ENCODE measurements at regions not wholly inside any gene's neighbourhood (a gene's known extent, or its start where the extent isn't known, plus 50 kb on each side); places are given as distances from the start of the nearest gene placed in this dataset.

DNA sequence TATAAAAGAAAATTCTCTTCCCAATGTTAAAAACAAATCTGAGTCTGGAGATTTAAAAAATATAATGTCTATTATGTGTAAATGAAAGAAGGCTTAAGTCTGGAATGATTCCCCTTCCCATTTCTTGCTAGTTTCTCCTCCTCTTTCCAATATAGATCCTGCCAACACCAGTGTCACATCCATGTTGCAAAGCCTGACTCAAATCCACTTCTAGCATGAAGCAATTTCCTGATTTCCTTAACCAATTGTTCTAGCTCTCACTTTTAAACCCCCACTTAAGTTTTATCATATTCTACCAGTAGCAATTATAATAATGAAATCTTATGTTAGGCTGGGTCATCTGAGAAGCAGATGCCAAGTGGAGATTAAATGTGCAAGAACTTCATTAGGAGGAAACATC, 100.1 kb upstream of the SEC61G start:
- no peaks in the 10 kb centered on the region for H3K4me1 Mint-ChIP-seq
- ATAC-seq (replicated peaks; ENCODE audit: extremely low read depth, poor library complexity, severe bottlenecking) (no peak), DNase-seq (ENCODE audit: low spot score in 2 of 2) (no peak)
- no peak overlapping the region for H3K27ac Mint-ChIP-seq (ENCODE audit: low read depth)
- no peaks in the 10 kb centered on the region for H3K9me3 Mint-ChIP-seq
- H3K4me3 Mint-ChIP-seq: no peak overlapping the region
- peaks cover 46% of the 10 kb centered on the region for H3K27me3 Mint-ChIP-seq
- no peaks in the 10 kb centered on the region for H3K36me3 Mint-ChIP-seq (ENCODE audit: insufficient read depth)

- Mint-ChIP-seq H3K4me1 (no peaks in the 10 kb centered on the region), H3K27ac (ENCODE audit: low read depth) (no peak overlapping the region), H3K9me3 (no peaks in the 10 kb centered on the region), H3K27me3 (peaks cover 51% of the 10 kb centered on the region), H3K36me3 (ENCODE audit: insufficient read depth) (no peaks in the 10 kb centered on the region), H3K4me3 (no peak overlapping the region)
- no peak for ATAC-seq (replicated peaks; ENCODE audit: extremely low read depth, poor library complexity, severe bottlenecking)
- no peak for DNase-seq (ENCODE audit: low spot score in 2 of 2)
These were observed 100.5 kb upstream of the SEC61G start for GRCh38 chr7:54859545-54859944.

GRCh38 chr7:54860003-54860775, 101.2 kb upstream of the SEC61G start:
- no peak overlapping the region for H3K4me3 Mint-ChIP-seq
- ATAC-seq (replicated peaks; ENCODE audit: extremely low read depth, poor library complexity, severe bottlenecking) (no peak), DNase-seq (ENCODE audit: low spot score in 2 of 2) (no peak)
- no peaks in the 10 kb centered on the region for H3K36me3 Mint-ChIP-seq (ENCODE audit: insufficient read depth)
- H3K27me3 Mint-ChIP-seq: peaks cover 52% of the 10 kb centered on the region
- no peak overlapping the region for H3K27ac Mint-ChIP-seq (ENCODE audit: low read depth)
- no peaks in the 10 kb centered on the region for H3K4me1 Mint-ChIP-seq
- H3K9me3 Mint-ChIP-seq: no peaks in the 10 kb centered on the region

- Mint-ChIP-seq H3K36me3 (ENCODE audit: insufficient read depth) (peaks cover 2% of the 10 kb centered on the region), H3K27me3 (peaks cover 52% of the 10 kb centered on the region), H3K27ac (ENCODE audit: low read depth) (no peak overlapping the region), H3K4me1 (no peaks in the 10 kb centered on the region), H3K9me3 (no peaks in the 10 kb centered on the region), H3K4me3 (no peak overlapping the region)
- DNase-seq (ENCODE audit: low spot score in 2 of 2): no peak
- ATAC-seq (replicated peaks; ENCODE audit: extremely low read depth, poor library complexity, severe bottlenecking): no peak
These were observed 101.8 kb upstream of the SEC61G start for GRCh38 chr7:54860843-54861242.

- no peaks in the 10 kb centered on the region for H3K4me1 Mint-ChIP-seq
- H3K36me3 Mint-ChIP-seq (ENCODE audit: insufficient read depth): peaks cover 2% of the 10 kb centered on the region
- H3K27ac Mint-ChIP-seq (ENCODE audit: low read depth): no peak overlapping the region
- ATAC-seq (replicated peaks; ENCODE audit: extremely low read depth, poor library complexity, severe bottlenecking) (no peak), DNase-seq (ENCODE audit: low spot score in 2 of 2) (no peak)
- peaks cover 21% of the 10 kb centered on the region for H3K27me3 Mint-ChIP-seq
- H3K4me3 Mint-ChIP-seq: no peak overlapping the region
- H3K9me3 Mint-ChIP-seq: no peaks in the 10 kb centered on the region
These were observed 105.7 kb upstream of the SEC61G start for GRCh38 chr7:54864663-54865062.

- peaks cover 18% of the 10 kb centered on the region for H3K27me3 Mint-ChIP-seq
- H3K4me1 Mint-ChIP-seq: no peaks in the 10 kb centered on the region
- no peak overlapping the region for H3K27ac Mint-ChIP-seq (ENCODE audit: low read depth)
- H3K9me3 Mint-ChIP-seq: no peaks in the 10 kb centered on the region
- H3K36me3 Mint-ChIP-seq (ENCODE audit: insufficient read depth): peaks cover 2% of the 10 kb centered on the region
- H3K4me3 Mint-ChIP-seq: no peak overlapping the region
- DNase-seq (ENCODE audit: low spot score in 2 of 2) (no peak), ATAC-seq (replicated peaks; ENCODE audit: extremely low read depth, poor library complexity, severe bottlenecking) (no peak)
These were observed 110.5 kb upstream of the SEC61G start for GRCh38 chr7:54869523-54869922.

DNA sequence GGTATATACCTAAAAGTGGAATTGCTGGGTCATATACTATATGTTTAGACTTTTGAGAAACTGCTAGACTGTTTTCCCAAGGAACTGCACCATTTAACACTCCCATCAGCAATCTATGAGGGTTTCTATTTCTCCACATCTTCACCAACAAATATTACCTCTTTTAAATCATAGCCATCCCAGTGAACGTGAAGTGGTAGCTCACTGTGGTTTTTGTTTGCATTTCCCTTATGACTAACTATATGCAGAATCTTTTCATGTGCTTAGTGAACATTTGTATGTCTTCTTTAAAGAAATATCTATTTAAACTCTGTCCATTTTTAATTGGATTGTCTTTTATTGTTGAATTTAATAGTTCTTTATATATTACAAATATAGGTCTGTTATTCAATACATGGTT, 115.8 kb upstream of the SEC61G start:
- Mint-ChIP-seq H3K27me3 (peaks cover 37% of the 10 kb centered on the region), H3K36me3 (ENCODE audit: insufficient read depth) (no peaks in the 10 kb centered on the region), H3K4me3 (no peak overlapping the region), H3K9me3 (no peaks in the 10 kb centered on the region), H3K27ac (ENCODE audit: low read depth) (no peak overlapping the region), H3K4me1 (no peaks in the 10 kb centered on the region)
- no peak for ATAC-seq (replicated peaks; ENCODE audit: extremely low read depth, poor library complexity, severe bottlenecking)
- no peak for DNase-seq (ENCODE audit: low spot score in 2 of 2)

GRCh38 chr7:54877683-54878082, 118.7 kb upstream of the SEC61G start:
- no peaks in the 10 kb centered on the region for H3K4me1 Mint-ChIP-seq
- DNase-seq (ENCODE audit: low spot score in 2 of 2) (no peak), ATAC-seq (replicated peaks; ENCODE audit: extremely low read depth, poor library complexity, severe bottlenecking) (no peak)
- H3K27ac Mint-ChIP-seq (ENCODE audit: low read depth): no peak overlapping the region
- H3K27me3 Mint-ChIP-seq: peaks cover 31% of the 10 kb centered on the region
- no peaks in the 10 kb centered on the region for H3K36me3 Mint-ChIP-seq (ENCODE audit: insufficient read depth)
- H3K4me3 Mint-ChIP-seq: no peak overlapping the region
- no peaks in the 10 kb centered on the region for H3K9me3 Mint-ChIP-seq

GRCh38 chr7:54878339-54878738, 119.3 kb upstream of the SEC61G start:
- H3K4me1 Mint-ChIP-seq: no peaks in the 10 kb centered on the region
- ATAC-seq (replicated peaks; ENCODE audit: extremely low read depth, poor library complexity, severe bottlenecking) (no peak), DNase-seq (ENCODE audit: low spot score in 2 of 2) (no peak)
- H3K36me3 Mint-ChIP-seq (ENCODE audit: insufficient read depth): no peaks in the 10 kb centered on the region
- no peak overlapping the region for H3K4me3 Mint-ChIP-seq
- no peak overlapping the region for H3K27ac Mint-ChIP-seq (ENCODE audit: low read depth)
- H3K27me3 Mint-ChIP-seq: peaks cover 24% of the 10 kb centered on the region
- no peaks in the 10 kb centered on the region for H3K9me3 Mint-ChIP-seq

GRCh38 chr7:54879776-54880175, 120.8 kb upstream of the SEC61G start:
- H3K27ac Mint-ChIP-seq (ENCODE audit: low read depth): no peak overlapping the region
- no peaks in the 10 kb centered on the region for H3K4me1 Mint-ChIP-seq
- no peak overlapping the region for H3K4me3 Mint-ChIP-seq
- H3K9me3 Mint-ChIP-seq: no peaks in the 10 kb centered on the region
- H3K36me3 Mint-ChIP-seq (ENCODE audit: insufficient read depth): no peaks in the 10 kb centered on the region
- H3K27me3 Mint-ChIP-seq: peaks cover 20% of the 10 kb centered on the region
- DNase-seq (ENCODE audit: low spot score in 2 of 2) (no peak), ATAC-seq (replicated peaks; ENCODE audit: extremely low read depth, poor library complexity, severe bottlenecking) (no peak)

DNA sequence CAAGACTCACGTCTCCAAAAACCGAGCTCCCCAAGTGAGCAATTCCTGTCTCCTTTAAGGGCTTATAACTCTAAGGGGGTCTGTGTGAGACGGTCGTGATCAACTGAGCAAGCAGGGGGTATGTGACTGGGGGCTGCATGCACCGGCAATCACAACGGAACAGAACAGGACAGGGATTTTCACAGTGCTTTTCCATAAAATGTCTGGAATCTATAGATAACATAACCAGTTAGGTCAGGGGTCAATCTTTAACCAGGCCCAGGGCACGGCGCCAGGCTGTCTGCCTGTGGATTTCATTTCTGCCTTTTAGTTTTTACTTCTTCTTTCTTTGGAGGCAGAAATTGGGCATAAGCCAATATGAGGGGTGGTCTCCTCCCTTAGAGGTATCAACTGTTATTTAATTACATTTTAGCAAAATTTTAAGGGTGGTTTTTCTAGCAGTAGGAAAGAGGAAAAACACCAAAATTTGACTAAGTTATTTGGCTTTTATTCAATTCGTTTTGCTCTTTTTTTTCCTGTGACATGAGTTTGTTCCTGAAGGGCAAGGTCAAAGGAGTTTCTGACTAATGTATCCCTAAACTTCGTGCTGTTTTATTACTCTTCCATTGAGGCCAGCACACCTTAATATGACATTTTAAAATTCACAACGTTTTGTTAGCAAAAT, 121.4 kb upstream of the SEC61G start:
- H3K27ac Mint-ChIP-seq (ENCODE audit: low read depth): no peak overlapping the region
- H3K4me3 Mint-ChIP-seq: no peak overlapping the region
- no peaks in the 10 kb centered on the region for H3K9me3 Mint-ChIP-seq
- H3K4me1 Mint-ChIP-seq: no peaks in the 10 kb centered on the region
- no peaks in the 10 kb centered on the region for H3K36me3 Mint-ChIP-seq (ENCODE audit: insufficient read depth)
- ATAC-seq (replicated peaks; ENCODE audit: extremely low read depth, poor library complexity, severe bottlenecking) (no peak), DNase-seq (ENCODE audit: low spot score in 2 of 2) (no peak)
- peaks cover 20% of the 10 kb centered on the region for H3K27me3 Mint-ChIP-seq

GRCh38 chr7:54881816-54882520, 123.0 kb upstream of the SEC61G start:
- no peaks in the 10 kb centered on the region for H3K9me3 Mint-ChIP-seq
- H3K36me3 Mint-ChIP-seq (ENCODE audit: insufficient read depth): no peaks in the 10 kb centered on the region
- ATAC-seq (replicated peaks; ENCODE audit: extremely low read depth, poor library complexity, severe bottlenecking) (no peak), DNase-seq (ENCODE audit: low spot score in 2 of 2) (no peak)
- H3K4me1 Mint-ChIP-seq: no peaks in the 10 kb centered on the region
- no peak overlapping the region for H3K4me3 Mint-ChIP-seq
- peaks cover 20% of the 10 kb centered on the region for H3K27me3 Mint-ChIP-seq
- no peak overlapping the region for H3K27ac Mint-ChIP-seq (ENCODE audit: low read depth)

DNA sequence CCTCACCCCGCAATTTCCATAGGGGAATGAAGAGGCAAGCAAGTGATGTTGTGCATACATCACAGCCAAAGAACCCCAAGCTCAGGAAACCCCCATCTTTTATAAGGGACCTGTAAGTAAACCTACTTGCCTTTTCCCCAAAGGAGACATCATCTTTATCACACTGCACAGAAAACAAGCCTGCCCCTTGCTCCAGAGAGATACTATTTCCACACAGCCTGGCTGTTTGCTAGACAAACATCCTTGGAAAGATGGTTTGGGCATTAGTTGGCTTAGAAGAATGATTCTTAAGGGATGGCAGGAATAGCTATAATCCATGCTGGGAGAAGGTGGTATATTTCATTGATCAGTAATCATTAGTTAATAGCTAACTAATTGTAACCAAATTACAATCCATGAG, 123.7 kb upstream of the SEC61G start:
- ATAC-seq (replicated peaks; ENCODE audit: extremely low read depth, poor library complexity, severe bottlenecking) (no peak), DNase-seq (ENCODE audit: low spot score in 2 of 2) (no peak)
- Mint-ChIP-seq H3K4me3 (no peak overlapping the region), H3K9me3 (no peaks in the 10 kb centered on the region), H3K4me1 (no peaks in the 10 kb centered on the region), H3K36me3 (ENCODE audit: insufficient read depth) (no peaks in the 10 kb centered on the region), H3K27ac (ENCODE audit: low read depth) (no peak overlapping the region), H3K27me3 (peaks cover 16% of the 10 kb centered on the region)

All from central memory CD8-positive, alpha-beta T cell (primary cell).